ENCODE measurements at regions not wholly inside any gene's neighbourhood (a gene's known extent, or its start where the extent isn't known, plus 50 kb on each side); places are given as distances from the start of the nearest gene placed in this dataset.
"Not testable (repeated sequence)": the region's sequence is repeated elsewhere in the genome, so short reads cannot be mapped to it uniquely, and the experiment has no call there.

DNA sequence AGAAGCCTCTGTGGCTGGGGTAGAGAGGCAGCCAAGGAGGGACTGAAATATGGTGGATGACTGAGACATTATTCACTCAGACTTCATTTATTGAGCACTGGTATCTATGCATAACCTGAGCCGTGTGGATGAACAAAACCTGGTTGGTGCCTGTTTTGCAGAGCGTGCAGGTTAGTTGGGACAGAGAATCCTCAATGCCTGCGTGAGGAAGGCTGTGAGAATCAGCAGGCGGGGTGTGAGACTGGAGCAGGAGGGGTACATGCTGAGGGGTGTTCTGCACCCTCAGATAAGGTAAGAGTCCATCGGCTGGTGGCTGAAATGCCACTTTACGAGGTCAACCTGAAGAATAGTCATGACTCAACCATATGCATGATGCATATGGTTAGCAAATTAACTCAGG is 271.6 kb downstream of the MED10 start:
- no peak for DNase-seq

GRCh38 chr5:6105320-6105719 is 273.0 kb downstream of the MED10 start:
- DNase-seq = no peak

- no peak for DNase-seq
Measured at GRCh38 chr5:6096101-6096500, 282.2 kb downstream of the MED10 start.

DNA sequence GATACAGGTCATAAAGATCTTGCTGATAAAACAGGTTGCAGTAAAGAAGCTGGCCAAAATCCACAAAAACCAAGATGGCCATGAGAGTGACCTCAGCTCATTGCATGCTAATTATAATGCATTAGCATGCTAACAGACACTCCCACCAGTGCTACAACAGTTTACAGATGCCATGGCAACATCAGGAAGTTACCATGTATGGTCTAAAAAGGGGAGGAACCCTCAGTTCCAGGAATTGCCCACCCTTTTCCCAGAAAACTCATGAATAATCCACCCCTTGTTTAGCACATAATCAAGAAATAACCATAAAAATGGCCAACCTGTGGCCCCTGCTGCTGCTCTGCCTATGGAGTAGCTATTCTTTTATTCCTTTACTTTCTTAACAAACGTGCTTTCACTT is 284.2 kb downstream of the MED10 start:
- not testable (repeated sequence) for DNase-seq

- DNase-seq = no peak
Measured at GRCh38 chr5:6090838-6091237, 287.5 kb downstream of the MED10 start.

DNA sequence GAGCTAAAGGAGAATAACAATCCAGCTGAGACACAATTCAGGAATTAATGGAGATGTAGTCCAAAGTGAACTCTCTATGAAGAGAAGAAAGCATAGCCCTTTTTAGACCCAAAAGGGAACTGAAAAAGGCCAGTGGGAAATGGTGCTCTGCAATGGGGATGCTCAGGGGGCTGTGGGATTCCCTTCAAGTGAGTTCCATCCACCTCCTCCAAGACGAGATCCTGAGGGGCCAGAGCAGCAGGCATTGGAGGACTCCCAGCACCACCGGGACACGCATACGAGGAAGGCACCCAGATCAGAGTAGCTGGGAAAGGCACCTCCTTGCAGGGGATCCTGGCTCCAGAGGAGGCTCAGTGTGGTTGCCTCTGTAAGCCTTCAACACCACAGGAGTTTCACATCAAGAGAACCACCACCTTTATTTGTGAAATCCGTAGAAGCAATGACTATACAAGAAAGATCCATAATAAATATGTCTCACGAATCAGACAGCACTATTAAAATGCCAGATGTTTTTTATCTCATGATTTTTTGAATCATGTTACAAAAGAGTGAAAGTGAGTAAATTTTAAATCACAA is 288.2 kb downstream of the MED10 start:
- DNase-seq = no peak

DNA sequence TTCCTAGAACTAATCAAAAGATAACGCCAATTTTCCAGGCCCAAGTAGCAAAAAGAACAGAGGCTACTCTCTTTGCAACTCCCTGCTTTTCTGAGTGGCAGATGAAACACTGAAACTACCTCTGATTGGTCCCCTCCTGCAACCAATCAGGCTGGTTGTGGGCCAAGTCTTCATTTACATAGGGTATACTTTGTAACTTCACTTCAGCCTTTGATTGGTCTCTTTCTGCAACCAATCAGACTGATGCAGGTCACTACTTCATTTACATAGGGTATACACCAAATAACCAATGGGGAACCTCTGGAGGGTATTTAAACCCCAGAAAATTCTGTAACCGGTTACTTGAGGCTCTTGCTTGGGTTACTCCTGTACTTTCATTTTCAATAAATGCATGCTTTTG is 289.6 kb downstream of the MED10 start:
- DNase-seq = no peak

GRCh38 chr5:6087576-6087975 is 290.8 kb downstream of the MED10 start:
- no peak for DNase-seq

GRCh38 chr5:6086871-6087270 is 291.5 kb downstream of the MED10 start:
- DNase-seq = no peak

DNA sequence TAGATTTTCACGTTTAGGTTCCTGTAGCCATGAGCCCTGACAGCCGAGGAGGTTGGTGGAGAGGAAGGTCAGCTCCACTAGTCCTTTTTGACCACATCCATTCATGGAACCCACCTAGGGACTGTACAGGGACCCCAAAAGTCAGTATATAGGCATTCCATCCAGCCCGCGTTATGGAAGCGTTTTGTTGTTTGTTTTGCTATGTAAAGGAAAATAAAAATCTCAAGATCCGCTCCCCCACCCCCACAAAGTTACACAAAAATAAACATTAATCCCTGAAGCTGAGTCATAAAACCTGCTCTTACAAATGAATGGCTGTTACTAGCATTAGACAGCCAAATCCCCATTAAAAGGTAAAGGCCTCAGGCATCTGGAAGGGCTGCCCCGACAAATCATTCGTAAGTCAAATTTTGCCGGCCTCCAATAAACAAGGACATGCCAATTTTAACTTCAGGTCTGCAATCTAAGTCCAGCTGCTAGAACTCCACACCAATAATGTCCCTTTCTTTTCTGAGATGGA is 292.9 kb downstream of the MED10 start:
- no peak for DNase-seq

DNA sequence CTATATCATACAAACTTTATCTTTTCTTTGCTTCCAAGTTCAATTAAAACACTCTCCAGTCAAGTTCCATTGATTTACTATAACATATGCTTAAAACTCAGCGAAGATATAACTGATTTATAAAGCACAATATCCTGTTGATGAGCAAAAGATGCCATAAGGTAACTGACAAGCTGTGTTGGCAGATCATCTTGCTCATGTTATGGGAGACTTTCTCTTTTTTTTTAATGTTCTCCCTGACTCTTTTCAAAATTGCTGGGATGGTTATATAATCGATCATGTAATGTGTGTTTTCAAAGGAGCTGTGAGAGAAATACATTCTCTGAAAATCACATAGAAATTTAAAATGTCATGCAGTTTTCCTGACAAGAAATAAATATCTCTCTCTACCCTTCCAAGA is 293.5 kb downstream of the MED10 start:
- no peak for DNase-seq

GRCh38 chr5:6084376-6084775 is 294.0 kb downstream of the MED10 start:
- no peak for DNase-seq

- DNase-seq = no peak
Measured at GRCh38 chr5:6083311-6083978, 294.9 kb downstream of the MED10 start.

DNA sequence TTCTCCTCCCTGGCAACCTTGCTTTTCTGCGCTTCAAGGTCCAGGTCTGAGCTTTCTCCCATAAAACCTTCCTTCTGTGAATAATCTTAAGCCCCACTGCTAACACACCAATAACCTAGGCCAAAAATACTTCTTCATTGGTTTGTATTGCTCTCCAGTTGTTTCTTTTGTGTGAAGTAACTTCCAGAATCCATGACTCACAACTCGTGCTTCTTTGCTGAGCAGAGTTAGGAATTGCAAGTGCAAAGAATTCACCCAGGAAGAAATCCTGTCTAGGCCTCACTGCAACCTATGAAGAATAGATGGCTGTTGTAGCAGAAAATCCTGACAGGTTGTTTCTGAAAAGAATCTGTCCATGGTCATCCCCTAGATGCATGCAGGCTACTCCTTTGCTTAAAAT is 295.7 kb downstream of the MED10 start:
- no peak for DNase-seq

DNA sequence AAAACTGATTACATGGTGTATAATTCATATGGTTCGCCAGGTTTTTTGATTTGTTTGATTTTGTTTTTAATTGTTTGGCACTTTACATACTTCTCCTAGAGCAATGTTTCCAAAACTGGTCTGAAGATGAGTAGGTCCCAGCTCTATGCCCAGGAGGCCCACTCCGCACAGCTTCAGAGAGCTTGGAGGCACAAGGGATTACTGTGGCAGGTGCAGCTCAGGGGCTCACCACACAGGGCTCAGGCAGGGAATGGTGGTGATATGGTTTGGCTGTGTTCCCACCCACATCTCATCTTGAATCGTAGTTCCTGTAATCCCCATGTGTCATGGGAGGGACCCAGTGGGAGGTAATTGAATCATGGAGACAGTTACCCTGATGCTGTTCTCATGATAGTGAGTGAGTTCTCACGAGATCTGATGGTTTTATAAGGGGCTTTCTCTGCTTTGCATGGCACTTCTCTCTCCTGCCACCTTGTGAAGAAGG is 296.6 kb downstream of the MED10 start:
- DNase-seq = no peak

- DNase-seq = no peak
Measured at GRCh38 chr5:6080930-6081726, 297.2 kb downstream of the MED10 start.

GRCh38 chr5:6080436-6080835 is 297.9 kb downstream of the MED10 start:
- DNase-seq = no peak

DNA sequence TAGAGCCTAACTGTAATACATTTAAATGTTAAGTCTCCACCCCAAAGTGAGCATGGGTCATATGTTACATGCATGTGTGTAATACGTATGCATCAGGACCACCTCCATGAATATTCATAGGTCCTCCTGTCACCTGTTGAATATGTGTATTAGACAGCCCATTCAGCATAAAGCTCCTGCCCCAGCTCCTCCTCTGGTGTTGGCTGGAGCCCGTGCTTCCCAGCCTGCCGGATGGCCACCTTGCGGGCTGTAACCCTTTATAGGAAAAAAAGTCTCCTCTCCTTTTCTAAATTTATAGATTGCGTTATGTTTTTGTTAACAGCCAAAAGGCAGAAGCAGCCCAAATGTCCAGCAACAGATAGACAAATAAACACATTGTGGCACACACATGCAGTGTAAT is 299.5 kb downstream of the MED10 start:
- DNase-seq = no peak

- DNase-seq = no peak
Measured at GRCh38 chr5:6076341-6077239, 301.8 kb downstream of the MED10 start.

- DNase-seq = not testable (repeated sequence)
Measured at GRCh38 chr5:6072488-6072887, 305.9 kb downstream of the MED10 start.

DNA sequence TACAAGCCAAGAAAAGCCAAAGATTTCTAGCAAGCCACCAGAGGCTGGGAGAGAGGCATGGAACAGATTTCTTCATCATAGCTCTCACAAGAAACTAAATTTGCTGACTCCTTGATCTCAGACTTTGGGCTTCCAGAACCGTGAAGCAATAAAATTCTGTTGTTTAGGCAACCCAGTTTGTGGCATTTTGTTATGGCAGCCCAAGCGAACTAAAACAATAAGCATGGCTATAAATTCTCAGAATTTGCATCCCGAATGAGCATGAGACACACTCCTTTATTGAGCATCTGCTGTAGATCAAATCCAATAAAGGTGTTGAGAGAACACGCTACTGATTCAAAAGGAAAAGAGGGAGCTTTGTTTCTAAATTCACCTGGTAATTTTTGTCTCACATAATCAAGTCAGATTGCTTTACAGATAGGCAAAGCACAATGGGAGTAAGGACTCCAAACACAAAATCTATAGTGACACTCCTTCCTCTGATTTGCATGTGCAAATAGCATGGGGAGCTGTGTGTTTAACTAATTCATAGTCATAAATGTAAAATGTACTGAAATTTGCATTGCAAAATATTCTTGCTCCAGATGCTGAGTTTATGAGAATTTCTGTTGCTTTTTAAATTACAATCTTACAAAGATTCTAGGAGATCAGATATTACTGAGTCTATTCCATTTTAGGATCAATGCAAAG is 308.7 kb downstream of the MED10 start:
- DNase-seq = no peak

- no peak for DNase-seq
Measured at GRCh38 chr5:6066016-6066415, 312.3 kb downstream of the MED10 start.
